ENCODE measurements at regions not wholly inside any gene's neighbourhood (a gene's known extent, or its start where the extent isn't known, plus 50 kb on each side); places are given as distances from the start of the nearest gene placed in this dataset.

DNA sequence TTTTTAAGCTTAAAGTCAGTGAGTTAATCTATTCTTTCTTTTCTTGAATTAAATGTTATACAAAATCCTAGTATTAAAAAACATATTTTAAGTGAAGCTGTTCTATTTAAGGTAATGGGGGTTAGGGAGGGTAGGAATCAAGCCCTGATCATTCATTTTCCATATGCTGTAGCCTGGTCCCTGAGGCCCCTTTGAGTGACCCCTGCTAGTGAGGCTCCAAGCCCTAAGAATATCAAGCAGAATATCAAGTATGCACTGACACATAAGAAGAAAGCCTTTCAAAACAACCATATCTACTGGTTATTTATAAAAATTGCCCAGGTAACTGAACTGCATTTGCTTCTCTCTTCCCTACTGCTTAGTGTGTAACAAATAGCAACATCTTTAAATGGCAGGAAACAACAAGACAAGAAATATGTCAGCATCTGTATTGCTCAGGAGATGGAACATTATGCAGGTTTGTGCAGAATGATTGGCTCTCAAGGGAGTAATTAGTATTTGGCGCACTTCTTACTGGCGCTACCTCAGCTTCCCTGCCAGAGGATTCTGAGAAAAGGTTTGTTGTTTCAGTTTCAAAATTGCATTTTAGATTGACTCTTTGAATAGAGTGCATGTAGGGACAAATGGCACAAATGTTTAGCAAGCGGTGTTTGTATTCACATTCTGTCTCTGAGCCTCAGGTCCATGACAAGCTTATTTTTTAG is 223.0 kb downstream of the DUSP6 start:
- no peak overlapping the region for H3K4me3 ChIP-seq (ENCODE audit: low read depth, low read length)
- DNase-seq (ENCODE audit: low read depth) = no peak
- TF ChIP-seq, protein P1, sequence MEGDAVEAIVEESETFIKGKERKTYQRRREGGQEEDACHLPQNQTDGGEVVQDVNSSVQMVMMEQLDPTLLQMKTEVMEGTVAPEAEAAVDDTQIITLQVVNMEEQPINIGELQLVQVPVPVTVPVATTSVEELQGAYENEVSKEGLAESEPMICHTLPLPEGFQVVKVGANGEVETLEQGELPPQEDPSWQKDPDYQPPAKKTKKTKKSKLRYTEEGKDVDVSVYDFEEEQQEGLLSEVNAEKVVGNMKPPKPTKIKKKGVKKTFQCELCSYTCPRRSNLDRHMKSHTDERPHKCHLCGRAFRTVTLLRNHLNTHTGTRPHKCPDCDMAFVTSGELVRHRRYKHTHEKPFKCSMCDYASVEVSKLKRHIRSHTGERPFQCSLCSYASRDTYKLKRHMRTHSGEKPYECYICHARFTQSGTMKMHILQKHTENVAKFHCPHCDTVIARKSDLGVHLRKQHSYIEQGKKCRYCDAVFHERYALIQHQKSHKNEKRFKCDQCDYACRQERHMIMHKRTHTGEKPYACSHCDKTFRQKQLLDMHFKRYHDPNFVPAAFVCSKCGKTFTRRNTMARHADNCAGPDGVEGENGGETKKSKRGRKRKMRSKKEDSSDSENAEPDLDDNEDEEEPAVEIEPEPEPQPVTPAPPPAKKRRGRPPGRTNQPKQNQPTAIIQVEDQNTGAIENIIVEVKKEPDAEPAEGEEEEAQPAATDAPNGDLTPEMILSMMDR (conservative IDR thresholded peaks at IDR 0.05; ENCODE audit: low read depth, low read length) = no peak

DNA sequence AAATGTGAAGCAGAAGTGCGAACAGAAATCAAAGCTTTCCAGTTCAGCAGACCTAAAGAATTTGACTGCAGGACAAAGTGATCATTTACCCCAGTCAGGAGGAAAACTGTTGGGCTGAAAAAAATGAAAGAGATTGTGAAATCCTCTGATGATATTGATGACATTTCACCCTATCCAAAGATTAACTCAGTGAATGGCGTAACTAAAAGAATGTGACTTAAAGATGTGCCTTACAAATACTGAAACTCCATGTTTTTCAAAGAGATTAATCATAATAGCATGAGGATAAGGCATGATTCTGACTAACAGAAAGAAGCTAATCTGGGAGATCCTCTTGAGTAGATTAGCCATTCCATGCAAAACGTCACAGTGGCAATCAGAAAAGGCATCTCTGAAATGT is 225.6 kb downstream of the DUSP6 start:
- TF ChIP-seq, protein P1 (conservative IDR thresholded peaks at IDR 0.05; ENCODE audit: low read depth, low read length) = no peak
- peak; percentile 60 for DNase-seq (ENCODE audit: low read depth)
- no peak overlapping the region for H3K4me3 ChIP-seq (ENCODE audit: low read depth, low read length)

DNA sequence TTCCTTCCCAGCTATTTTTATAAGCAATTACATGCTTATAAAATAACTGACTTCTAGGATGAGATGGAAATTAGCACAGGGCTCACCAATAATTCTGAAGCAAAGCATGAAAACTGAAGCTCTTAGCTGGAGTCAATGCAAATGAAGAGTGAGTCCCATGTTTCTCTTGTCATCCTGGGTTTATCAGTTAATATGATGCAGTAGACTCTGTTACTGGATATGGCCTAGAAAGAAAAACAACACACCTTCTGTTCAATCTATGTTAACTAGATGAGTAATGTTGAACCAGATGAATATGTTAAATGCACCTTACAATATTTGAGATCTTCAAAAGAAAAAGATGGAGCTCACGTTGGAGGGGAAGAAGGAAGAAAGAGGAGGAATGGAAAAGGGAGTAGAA is 229.4 kb downstream of the DUSP6 start:
- no peak overlapping the region for H3K4me3 ChIP-seq (ENCODE audit: low read depth, low read length)
- TF ChIP-seq, protein P1 (conservative IDR thresholded peaks at IDR 0.05; ENCODE audit: low read depth, low read length) = no peak
- no peak for DNase-seq (ENCODE audit: low read depth)

DNA sequence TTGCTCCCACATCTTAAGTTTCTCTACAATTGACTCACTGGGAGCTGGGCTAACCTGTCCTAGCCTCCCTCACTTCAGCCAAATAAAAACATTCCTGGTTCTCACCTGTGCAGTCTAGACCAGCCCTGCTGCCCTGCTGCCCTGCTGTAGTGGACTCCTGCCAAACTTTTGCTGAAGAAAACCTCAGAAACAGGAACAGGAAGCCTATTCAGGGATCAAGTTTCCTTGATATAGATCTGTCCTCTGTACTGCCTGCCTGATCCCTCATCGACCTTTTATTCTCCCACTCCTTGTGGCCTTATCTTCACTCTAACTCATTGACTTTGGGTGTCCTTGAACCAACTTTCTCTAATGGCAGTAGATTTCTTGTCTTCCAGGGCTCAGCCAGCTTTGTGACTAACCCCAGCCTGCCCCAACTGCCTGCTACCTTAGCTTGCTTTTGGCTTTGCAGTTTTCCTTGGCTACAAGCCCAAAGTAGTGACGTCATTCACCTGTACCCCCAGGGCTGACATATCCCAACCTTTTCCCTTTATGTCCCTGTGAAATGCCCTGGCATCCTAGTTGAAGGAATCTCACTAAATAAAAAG is 234.8 kb downstream of the DUSP6 start:
- TF ChIP-seq, protein P1 (conservative IDR thresholded peaks at IDR 0.05; ENCODE audit: low read depth, low read length) = no peak
- DNase-seq (ENCODE audit: low read depth) = peak; percentile 28
- H3K4me3 ChIP-seq (ENCODE audit: low read depth, low read length) = no peak overlapping the region

DNA sequence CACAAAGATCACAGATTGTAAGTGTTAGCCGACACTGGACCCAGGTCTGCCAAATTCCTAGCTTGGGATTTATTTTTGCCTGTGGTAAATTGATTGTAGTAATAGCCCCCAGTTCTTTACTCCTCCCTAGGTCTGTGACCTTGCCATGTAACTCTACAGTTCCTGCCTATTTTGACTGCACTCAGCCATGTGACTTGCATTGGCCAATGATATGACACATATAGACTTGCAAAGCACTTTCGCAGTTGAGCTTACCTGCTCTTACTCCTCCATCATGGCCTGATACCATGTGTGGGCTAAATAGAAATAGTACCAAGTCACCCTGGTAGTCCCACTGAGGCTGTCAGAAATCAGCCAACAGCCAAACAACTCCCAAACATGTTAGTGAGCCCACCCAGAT is 240.3 kb downstream of the DUSP6 start:
- TF ChIP-seq, protein P1 (conservative IDR thresholded peaks at IDR 0.05; ENCODE audit: low read depth, low read length) = no peak
- no peak for DNase-seq (ENCODE audit: low read depth)
- no peak overlapping the region for H3K4me3 ChIP-seq (ENCODE audit: low read depth, low read length)

DNA sequence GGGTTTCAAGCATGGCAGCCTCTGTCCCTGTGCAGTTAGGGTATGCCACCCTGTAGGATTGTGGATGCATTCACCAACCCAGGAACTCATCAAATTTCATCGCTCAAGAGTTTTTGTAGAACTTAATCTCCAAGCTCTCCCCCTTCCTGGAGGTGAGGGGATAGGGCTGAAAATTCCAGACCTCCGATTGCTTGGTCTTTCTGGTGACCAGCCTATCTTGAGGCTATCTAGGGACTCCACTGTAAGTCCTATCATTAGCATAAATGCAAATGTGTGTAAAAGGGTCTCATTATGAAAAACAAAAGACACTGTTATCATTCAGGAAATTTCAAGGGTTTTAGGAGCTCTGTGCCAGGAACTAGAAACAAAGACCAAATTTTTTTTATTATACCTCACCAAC is 244.0 kb downstream of the DUSP6 start:
- DNase-seq (ENCODE audit: low read depth) = no peak
- TF ChIP-seq, protein P1 (conservative IDR thresholded peaks at IDR 0.05; ENCODE audit: low read depth, low read length) = no peak
- no peak overlapping the region for H3K4me3 ChIP-seq (ENCODE audit: low read depth, low read length)

DNA sequence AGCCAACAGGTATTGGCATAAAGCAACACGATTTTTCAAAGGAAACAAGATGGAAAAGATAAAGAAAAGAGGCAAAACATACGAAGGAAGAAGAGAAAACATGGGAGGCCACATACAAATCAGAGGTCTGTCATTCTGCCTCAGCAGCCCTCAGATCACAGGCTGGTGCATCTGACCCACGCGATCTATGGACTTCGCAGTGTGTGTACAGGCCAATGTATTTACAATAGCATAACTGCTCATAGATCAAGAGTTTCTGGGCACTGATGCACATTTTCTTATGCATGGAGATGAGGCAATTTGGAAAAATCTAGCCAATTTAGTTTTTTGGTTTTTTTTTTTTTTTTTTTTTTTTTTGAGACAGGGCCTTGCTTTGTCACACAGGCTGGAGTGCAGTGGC is 245.4 kb downstream of the DUSP6 start:
- no peak overlapping the region for H3K4me3 ChIP-seq (ENCODE audit: low read depth, low read length)
- DNase-seq (ENCODE audit: low read depth) = no peak
- TF ChIP-seq, protein P1 (conservative IDR thresholded peaks at IDR 0.05; ENCODE audit: low read depth, low read length) = no peak
